ENCODE measurements at regions not wholly inside any gene's neighbourhood (a gene's known extent, or its start where the extent isn't known, plus 50 kb on each side); places are given as distances from the start of the nearest gene placed in this dataset.

DNA sequence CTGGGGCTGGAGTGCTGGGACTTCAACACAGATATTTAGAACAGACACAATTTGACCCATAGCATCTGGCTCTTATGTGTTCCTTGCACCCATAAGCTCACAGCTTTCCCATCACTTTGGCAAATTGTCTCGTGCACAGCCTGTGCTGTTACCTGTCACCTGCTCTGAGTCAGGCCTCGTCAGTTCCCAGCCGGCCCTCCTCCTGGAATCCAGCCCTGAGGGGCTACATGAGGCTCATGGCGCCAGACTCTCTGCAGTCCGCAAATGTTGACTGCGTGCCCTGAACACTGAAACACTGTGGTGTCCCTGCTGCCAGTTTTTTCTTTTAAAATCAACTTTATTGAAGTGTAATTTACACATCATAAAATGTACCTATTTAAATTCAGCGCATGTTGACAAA, 65.4 kb upstream of the BZW1 start:
- TF ChIP-seq, protein P1, sequence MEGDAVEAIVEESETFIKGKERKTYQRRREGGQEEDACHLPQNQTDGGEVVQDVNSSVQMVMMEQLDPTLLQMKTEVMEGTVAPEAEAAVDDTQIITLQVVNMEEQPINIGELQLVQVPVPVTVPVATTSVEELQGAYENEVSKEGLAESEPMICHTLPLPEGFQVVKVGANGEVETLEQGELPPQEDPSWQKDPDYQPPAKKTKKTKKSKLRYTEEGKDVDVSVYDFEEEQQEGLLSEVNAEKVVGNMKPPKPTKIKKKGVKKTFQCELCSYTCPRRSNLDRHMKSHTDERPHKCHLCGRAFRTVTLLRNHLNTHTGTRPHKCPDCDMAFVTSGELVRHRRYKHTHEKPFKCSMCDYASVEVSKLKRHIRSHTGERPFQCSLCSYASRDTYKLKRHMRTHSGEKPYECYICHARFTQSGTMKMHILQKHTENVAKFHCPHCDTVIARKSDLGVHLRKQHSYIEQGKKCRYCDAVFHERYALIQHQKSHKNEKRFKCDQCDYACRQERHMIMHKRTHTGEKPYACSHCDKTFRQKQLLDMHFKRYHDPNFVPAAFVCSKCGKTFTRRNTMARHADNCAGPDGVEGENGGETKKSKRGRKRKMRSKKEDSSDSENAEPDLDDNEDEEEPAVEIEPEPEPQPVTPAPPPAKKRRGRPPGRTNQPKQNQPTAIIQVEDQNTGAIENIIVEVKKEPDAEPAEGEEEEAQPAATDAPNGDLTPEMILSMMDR (IDR thresholded peaks at IDR 0.05) = no peak
- no peak for TF ChIP-seq POLR2A (IDR thresholded peaks at IDR 0.05)
